HFFc6 (cell line): ENCODE measurements at regions not wholly inside any gene's neighbourhood (a gene's known extent, or its start where the extent isn't known, plus 50 kb on each side); places are given as distances from the start of the nearest gene placed in this dataset.
"Not testable (repeated sequence)": the region's sequence is repeated elsewhere in the genome, so short reads cannot be mapped to it uniquely, and the experiment has no call there.

Source experiments
- DNase-seq: peaks from one replicate; pipeline ENCODE4 v3.0.0-alpha.2; 2018
- H3K27ac Mint-ChIP-seq: 2 replicates; pipeline ENCODE4 v1.8.0; 2020; ENCODE audit warnings: mild to moderate bottlenecking, mixed read lengths
- H3K27me3 Mint-ChIP-seq: 2 replicates; pipeline ENCODE4 v1.8.0; 2021; ENCODE audit warnings: mild to moderate bottlenecking, moderate library complexity, mixed read lengths; ENCODE audit not compliant: insufficient read depth
- H3K36me3 Mint-ChIP-seq: 2 replicates; pipeline ENCODE4 v1.8.0; 2021; ENCODE audit warnings: low read depth, mixed read lengths
- H3K4me1 Mint-ChIP-seq: 2 replicates; pipeline ENCODE4 v1.8.0; 2020; ENCODE audit warnings: low read depth, mixed read lengths
- H3K4me3 Mint-ChIP-seq: 2 replicates; pipeline ENCODE4 v1.8.0; 2020; ENCODE audit warnings: mild to moderate bottlenecking, moderate library complexity, mixed read lengths
- H3K9me3 Mint-ChIP-seq: 2 replicates; pipeline ENCODE4 v1.8.0; 2020; ENCODE audit warnings: mild to moderate bottlenecking, mixed read lengths
- TF ChIP-seq, protein P1 (sequence below): fragments of 200-600 bp; sonication (generic); IDR thresholded peaks from 2 replicates; pipeline ENCODE4 v1.5.0; 2021; ENCODE audit warnings: antibody characterized with exemption, mild to moderate bottlenecking

DNA sequence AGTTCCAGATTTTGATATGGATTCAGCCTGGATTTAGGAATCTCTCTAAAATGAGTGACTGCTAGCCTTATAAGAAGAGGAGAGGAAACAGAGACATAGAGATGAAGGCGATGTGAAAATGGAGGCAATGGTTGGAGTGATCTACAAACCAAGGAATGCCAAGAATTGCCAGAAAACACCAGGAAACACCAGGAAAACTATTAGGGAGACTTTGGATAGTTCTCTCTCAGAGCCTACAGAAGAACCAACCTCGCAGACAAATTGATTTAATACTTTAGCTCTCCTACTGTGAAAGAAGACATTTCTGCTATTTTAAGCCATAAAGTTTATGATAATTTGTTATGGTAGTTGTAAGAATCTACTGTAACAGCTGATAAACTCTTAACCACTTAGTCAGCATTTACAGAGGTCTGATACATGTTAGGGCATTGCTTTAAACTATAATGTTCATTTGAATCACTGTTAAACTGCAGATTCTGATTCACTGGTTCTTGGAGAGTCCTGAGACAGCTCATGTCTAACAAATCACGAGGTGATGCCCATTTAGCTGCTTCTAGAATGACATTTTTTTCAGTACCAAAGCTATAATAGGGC is 1702.6 kb upstream of the LRRTM1 start:
- no peaks in the 10 kb centered on the region for H3K4me1 Mint-ChIP-seq
- DNase-seq, result no peak
- no peaks in the 10 kb centered on the region; the same call in 1 of the 2 replicates for H3K36me3 Mint-ChIP-seq
- no peaks in the 10 kb centered on the region for H3K27me3 Mint-ChIP-seq
- peaks cover 33% of the 10 kb centered on the region for H3K9me3 Mint-ChIP-seq
- H3K27ac Mint-ChIP-seq, result no peak overlapping the region
- TF ChIP-seq, protein P1, sequence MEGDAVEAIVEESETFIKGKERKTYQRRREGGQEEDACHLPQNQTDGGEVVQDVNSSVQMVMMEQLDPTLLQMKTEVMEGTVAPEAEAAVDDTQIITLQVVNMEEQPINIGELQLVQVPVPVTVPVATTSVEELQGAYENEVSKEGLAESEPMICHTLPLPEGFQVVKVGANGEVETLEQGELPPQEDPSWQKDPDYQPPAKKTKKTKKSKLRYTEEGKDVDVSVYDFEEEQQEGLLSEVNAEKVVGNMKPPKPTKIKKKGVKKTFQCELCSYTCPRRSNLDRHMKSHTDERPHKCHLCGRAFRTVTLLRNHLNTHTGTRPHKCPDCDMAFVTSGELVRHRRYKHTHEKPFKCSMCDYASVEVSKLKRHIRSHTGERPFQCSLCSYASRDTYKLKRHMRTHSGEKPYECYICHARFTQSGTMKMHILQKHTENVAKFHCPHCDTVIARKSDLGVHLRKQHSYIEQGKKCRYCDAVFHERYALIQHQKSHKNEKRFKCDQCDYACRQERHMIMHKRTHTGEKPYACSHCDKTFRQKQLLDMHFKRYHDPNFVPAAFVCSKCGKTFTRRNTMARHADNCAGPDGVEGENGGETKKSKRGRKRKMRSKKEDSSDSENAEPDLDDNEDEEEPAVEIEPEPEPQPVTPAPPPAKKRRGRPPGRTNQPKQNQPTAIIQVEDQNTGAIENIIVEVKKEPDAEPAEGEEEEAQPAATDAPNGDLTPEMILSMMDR, result no peak
- H3K4me3 Mint-ChIP-seq, result no peak overlapping the region

DNA sequence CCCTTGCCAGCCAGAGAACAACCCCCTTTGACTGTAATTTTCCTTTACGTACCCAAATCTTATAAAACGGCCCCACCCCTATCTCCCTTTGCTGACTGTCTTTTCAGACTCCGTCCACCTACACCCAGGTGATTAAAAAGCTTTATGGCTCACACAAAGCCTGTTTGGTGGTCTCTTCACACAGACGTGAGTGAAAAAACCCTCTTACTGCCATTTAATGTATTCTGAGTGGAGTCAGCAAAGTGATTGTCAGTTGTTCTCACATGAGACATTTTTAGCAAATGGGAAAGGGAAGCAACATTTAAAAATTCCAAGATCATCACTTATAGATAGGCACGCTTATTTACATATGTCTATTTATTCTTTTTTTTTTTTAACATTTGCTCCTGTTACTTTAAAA is 1701.3 kb upstream of the LRRTM1 start:
- not testable (repeated sequence) for H3K4me1 Mint-ChIP-seq, DNase-seq, H3K4me3 Mint-ChIP-seq, H3K36me3 Mint-ChIP-seq, H3K27me3 Mint-ChIP-seq, H3K27ac Mint-ChIP-seq
- peaks cover 33% of the 10 kb centered on the region for H3K9me3 Mint-ChIP-seq

- Mint-ChIP-seq H3K27ac (no peak overlapping the region), H3K4me1 (no peaks in the 10 kb centered on the region), H3K4me3 (no peak overlapping the region), H3K27me3 (no peaks in the 10 kb centered on the region; the same call in 1 of the 2 replicates), H3K9me3 (peaks cover 36% of the 10 kb centered on the region), H3K36me3 (no peaks in the 10 kb centered on the region; the same call in 1 of the 2 replicates)
- TF ChIP-seq, protein P1, result no peak
- no peak for DNase-seq
These were observed 1697.1 kb upstream of the LRRTM1 start for GRCh38 chr2:82001614-82002013.

GRCh38 chr2:82000606-82001005 is 1696.1 kb upstream of the LRRTM1 start:
- H3K4me1 Mint-ChIP-seq, result no peaks in the 10 kb centered on the region
- H3K27ac Mint-ChIP-seq, result no peak overlapping the region
- H3K27me3 Mint-ChIP-seq, result no peaks in the 10 kb centered on the region; the same call in 1 of the 2 replicates
- H3K9me3 Mint-ChIP-seq, result peaks cover 31% of the 10 kb centered on the region
- DNase-seq, result no peak
- no peak overlapping the region for H3K4me3 Mint-ChIP-seq
- no peaks in the 10 kb centered on the region; the same call in 1 of the 2 replicates for H3K36me3 Mint-ChIP-seq
- TF ChIP-seq, protein P1, result no peak

- H3K36me3 Mint-ChIP-seq, result no peaks in the 10 kb centered on the region; the same call in 1 of the 2 replicates
- no peaks in the 10 kb centered on the region; the same call in none of the 2 replicates for H3K27me3 Mint-ChIP-seq
- no peak overlapping the region for H3K4me3 Mint-ChIP-seq
- TF ChIP-seq, protein P1, result no peak
- no peak overlapping the region for H3K27ac Mint-ChIP-seq
- H3K4me1 Mint-ChIP-seq, result no peaks in the 10 kb centered on the region
- H3K9me3 Mint-ChIP-seq, result peaks cover 28% of the 10 kb centered on the region
- DNase-seq, result no peak
These were observed 1691.8 kb upstream of the LRRTM1 start for GRCh38 chr2:81996332-81996731.

GRCh38 chr2:81991282-81991681 is 1686.7 kb upstream of the LRRTM1 start:
- TF ChIP-seq, protein P1, result no peak
- Mint-ChIP-seq H3K36me3 (no peaks in the 10 kb centered on the region), H3K27ac (no peak overlapping the region), H3K27me3 (no peaks in the 10 kb centered on the region; the same call in 1 of the 2 replicates), H3K9me3 (peaks cover 21% of the 10 kb centered on the region), H3K4me1 (no peaks in the 10 kb centered on the region), H3K4me3 (no peak overlapping the region)
- DNase-seq, result no peak
